HEK293 (cell line): ENCODE measurements at regions not wholly inside any gene's neighbourhood (a gene's known extent, or its start where the extent isn't known, plus 50 kb on each side); places are given as distances from the start of the nearest gene placed in this dataset.

ENCODE experiments used
- ATF2 ChIP-seq: fragments of 450-650 bp; formaldehyde crosslinking; IDR thresholded peaks from 2 replicates; pipeline ENCODE4 v1.5.1; 2016; ENCODE audit warnings: missing biosample characterization, missing genetic modification characterization, low read depth
- BCL11A ChIP-seq: fragments of 450-650 bp; formaldehyde crosslinking; IDR thresholded peaks from 2 replicates; pipeline ENCODE4 v1.5.1; 2016; ENCODE audit warnings: low read depth, missing biosample characterization, missing genetic modification characterization
- CTCF ChIP-seq: fragments of 450-650 bp; formaldehyde crosslinking; IDR thresholded peaks from 2 replicates; pipeline ENCODE4 v1.5.1; 2016; ENCODE audit warnings: missing biosample characterization, missing genetic modification characterization
- MEIS1 ChIP-seq: sonication (generic); formaldehyde crosslinking; IDR thresholded peaks from 2 replicates; pipeline ENCODE4 v1.8.1; 2022; ENCODE audit warnings: missing genetic modification reagents, mild to moderate bottlenecking, borderline replicate concordance
- REST ChIP-seq: fragments of 450-650 bp; formaldehyde crosslinking; IDR thresholded peaks from 2 replicates; pipeline ENCODE4 v1.5.1; 2016; ENCODE audit warnings: missing biosample characterization, missing genetic modification characterization
- SCRT2 ChIP-seq: fragments of 450-650 bp; formaldehyde crosslinking; IDR thresholded peaks from 2 replicates; pipeline ENCODE4 v1.5.1; 2016; ENCODE audit warnings: missing biosample characterization, missing genetic modification characterization
- ZBTB8A ChIP-seq: fragments of 450-650 bp; formaldehyde crosslinking; IDR thresholded peaks from 2 replicates; pipeline ENCODE4 v1.5.1; 2016; ENCODE audit warnings: missing biosample characterization, missing genetic modification characterization
- ZNF274 ChIP-seq, 2 experiments: fragments of 200-500 bp in 1 of 2; fragments of 450-650 bp in 1 of 2; sonication (Bioruptor generic) in 1 of 2; formaldehyde crosslinking in 1 of 2; IDR thresholded peaks; 2 replicates each; pipeline versions ENCODE4 v1.5.1 to v1.6.1; 2014 to 2016; ENCODE audit warnings: borderline replicate concordance in 1 of 2, inconsistent platforms in 1 of 2, low read length in 1 of 2, missing biosample characterization in 1 of 2, missing genetic modification characterization in 1 of 2
- ZNF366 ChIP-seq: fragments of 450-650 bp; formaldehyde crosslinking; conservative IDR thresholded peaks from 2 replicates; pipeline ENCODE4 v1.5.1; 2016; ENCODE audit warnings: missing biosample characterization, missing genetic modification characterization

GRCh38 chr7:46290374-46291049 is 369.4 kb upstream of the IGFBP3 start:
- no peak for TF ChIP-seq CTCF (tag by site-specific recombination)
- no peak for TF ChIP-seq MEIS1 (CRISPR knock-in tag)
- TF ChIP-seq SCRT2 (tag by site-specific recombination), result no peak
- TF ChIP-seq ZBTB8A (tag by site-specific recombination), result no peak
- no peak for TF ChIP-seq ZNF366 (tag by site-specific recombination)
- TF ChIP-seq REST, result no peak
- no peak for TF ChIP-seq ATF2 (tag by site-specific recombination)
- no peak for TF ChIP-seq BCL11A (tag by site-specific recombination)
- no peak for TF ChIP-seq ZNF274 (IDR thresholded peaks at IDR 0.05; ENCODE audit: low read length)
- TF ChIP-seq ZNF274 (tag by site-specific recombination; IDR thresholded peaks at IDR 0.05; ENCODE audit: borderline replicate concordance), result no peak
